ELF-1 (cell line): ENCODE measurements at regions not wholly inside any gene's neighbourhood (a gene's known extent, or its start where the extent isn't known, plus 50 kb on each side); places are given as distances from the start of the nearest gene placed in this dataset.

Experiments used
- DNase-seq: peaks from one replicate; pipeline ENCODE4 v3.0.0-alpha.2; 2016; ENCODE audit warnings: low read depth, low spot score

DNA sequence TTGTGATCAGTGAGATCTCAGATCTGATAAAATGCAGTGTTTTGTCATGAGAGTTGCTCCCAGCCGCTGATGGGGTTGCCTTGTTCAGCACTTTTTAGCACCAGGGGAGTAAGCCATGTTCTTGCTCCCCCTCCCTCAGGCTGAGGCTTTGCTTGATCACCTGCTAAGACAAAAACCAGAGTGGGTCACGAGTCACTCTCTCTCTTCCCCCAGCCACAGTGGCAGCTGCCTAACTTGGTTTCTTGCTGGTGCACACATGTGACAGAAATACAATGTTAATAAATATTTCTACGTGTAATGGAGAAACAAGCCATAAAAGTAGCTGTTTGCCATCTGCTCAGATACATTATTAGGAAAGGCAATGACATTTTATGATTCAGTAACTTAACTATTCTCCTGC, 212.4 kb upstream of the DMRT1 start:
- no peak for DNase-seq

- no peak for DNase-seq
Observed at GRCh38 chr9:630817-631216, 210.7 kb upstream of the DMRT1 start.

DNA sequence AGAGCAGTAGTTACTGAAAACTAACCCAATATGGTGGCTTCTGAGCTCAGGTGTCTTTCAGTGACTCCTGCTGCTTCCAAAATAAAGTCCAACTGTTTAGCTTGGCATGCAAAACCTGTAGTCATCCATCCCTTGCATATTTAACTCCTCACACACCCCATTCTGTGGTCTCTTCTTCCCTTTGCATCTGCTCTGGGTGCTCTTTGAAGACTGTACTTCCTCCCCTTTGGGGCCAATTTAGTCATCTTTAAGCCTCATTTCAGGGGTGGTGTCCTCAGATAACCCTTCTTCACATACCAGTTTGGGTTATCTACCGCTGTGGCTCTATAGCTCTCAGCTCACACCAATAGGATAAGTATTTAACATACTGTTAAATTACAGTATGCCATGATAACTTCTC, 209.9 kb upstream of the DMRT1 start:
- no peak for DNase-seq

DNA sequence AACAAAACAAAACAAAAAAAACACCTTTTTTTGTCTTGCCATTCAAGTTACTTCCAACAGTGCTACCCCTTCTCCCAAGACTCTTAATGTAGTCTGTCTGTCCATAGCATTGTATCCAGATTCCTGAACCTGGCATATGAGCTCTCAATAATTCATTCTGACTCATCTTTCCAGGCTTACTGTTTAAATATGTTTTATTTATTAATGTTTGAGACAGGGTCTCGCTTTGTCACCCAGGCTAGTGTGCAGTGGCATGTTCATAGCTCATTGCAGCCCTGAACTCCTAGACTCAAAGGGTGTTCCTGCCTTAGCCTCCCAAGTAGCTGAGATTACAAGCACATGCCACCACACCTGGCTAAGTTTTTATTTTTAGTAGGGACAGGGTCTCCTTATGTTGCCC, 208.0 kb upstream of the DMRT1 start:
- no peak for DNase-seq

- no peak for DNase-seq
Observed at GRCh38 chr9:636931-637591, 204.4 kb upstream of the DMRT1 start.

GRCh38 chr9:638152-638551, 203.3 kb upstream of the DMRT1 start:
- no peak for DNase-seq

GRCh38 chr9:642014-642413, 199.5 kb upstream of the DMRT1 start:
- DNase-seq, result no peak

- DNase-seq, result no peak
Observed at GRCh38 chr9:643966-644365, 197.5 kb upstream of the DMRT1 start.

DNA sequence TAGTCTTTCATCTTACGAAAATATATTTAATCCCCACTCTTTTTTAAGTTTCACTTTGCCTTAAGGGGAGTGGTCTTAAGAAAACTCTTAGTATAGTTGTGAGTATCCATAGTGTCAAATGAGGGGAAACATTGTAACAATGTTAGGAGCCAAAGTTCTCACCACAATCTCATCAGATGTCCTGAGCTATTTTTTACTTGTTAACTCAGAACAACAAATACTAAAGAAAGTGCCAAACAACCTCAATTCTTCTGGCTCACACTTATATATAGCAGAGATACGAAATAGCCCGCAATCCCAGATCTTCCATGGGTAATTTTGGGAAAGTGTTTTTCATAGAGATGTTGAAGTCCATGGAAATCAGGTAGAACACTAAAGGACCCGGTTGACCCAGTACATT, 194.0 kb upstream of the DMRT1 start:
- DNase-seq, result no peak

DNA sequence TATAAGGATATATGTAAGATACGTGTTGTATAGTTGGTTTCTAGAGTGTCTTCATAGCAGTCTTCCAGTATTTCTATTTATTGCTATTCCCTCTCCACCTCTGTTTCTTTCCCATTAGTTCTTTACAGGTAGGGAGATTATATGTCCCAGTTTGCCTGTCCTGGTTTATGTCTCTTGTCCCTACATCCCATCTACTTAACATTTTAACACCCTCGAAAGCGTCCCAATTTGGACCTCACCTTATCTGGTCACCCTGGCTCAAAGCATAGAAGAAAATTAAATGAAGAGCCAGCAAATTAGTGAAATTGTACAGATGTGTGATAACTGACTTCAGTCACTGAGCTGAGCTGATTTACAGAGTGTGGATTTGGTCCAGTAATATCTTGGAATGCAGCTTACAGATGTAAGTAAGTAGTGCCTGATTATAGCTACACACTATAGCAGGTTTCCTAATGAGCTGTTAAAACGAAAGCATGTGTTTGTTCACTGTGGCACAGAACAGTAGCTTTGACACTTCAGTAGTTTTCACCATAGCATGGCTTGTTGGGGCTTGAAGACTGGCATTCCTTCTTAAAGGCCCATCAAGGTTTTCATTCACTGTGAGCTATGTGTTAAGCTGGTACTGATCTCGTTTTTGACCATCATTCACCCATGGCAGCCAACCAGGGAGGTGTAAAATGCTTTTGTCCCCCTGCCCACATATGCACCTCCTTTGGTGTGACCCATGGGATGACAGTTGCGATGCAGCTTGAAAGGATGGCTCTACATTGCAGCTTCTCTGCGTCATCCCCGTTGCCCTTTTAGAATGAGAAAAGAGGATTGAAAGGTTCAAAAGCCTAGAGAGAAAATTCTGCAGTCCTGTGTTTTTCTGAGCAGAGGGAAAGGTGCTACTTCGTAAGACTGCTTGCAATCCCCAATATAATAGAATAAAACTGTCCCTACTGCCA, 192.1 kb upstream of the DMRT1 start:
- DNase-seq, result no peak

- DNase-seq, result no peak
Observed at GRCh38 chr9:650362-650761, 191.1 kb upstream of the DMRT1 start.

- no peak for DNase-seq
Observed at GRCh38 chr9:651371-651770, 190.1 kb upstream of the DMRT1 start.

DNA sequence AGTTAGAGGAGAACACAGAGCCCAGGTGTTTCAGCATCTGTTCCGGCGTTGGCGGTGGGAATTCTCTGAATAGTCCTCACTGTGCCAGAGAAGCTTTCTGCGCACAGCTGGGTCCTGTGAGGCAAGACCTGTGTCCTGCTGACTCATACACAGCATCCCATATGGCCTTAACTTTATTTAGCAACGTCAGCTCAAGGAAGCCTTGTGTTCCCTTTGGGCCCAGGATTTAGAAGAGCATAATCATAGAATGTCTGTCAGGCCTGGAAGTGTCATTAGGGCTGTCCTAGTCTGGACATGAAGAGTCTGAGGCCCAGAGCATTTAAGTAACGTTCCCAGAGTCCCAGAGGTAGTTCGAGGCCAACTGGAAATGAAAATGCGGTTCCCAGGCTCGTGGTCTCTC, 188.6 kb upstream of the DMRT1 start:
- DNase-seq, result no peak

DNA sequence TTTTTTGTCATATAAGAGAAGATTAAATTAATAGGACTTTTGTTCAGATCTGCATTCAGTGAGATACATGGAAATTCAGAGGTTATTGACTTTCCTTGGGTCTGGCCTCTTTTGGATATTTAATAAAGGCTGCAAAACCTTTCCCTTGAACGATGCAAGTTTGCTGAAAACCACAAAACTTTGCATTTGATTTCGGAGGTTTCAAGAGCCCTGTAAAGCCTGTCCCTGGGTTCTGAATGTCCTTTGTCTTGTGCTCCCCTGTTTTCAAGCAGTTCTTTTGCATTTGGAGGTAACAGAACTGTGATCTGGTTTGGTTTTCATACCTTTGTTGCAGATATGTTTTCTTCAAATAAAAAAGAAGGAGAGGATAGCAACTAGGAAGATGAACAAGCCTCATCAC, 188.1 kb upstream of the DMRT1 start:
- no peak for DNase-seq

DNA sequence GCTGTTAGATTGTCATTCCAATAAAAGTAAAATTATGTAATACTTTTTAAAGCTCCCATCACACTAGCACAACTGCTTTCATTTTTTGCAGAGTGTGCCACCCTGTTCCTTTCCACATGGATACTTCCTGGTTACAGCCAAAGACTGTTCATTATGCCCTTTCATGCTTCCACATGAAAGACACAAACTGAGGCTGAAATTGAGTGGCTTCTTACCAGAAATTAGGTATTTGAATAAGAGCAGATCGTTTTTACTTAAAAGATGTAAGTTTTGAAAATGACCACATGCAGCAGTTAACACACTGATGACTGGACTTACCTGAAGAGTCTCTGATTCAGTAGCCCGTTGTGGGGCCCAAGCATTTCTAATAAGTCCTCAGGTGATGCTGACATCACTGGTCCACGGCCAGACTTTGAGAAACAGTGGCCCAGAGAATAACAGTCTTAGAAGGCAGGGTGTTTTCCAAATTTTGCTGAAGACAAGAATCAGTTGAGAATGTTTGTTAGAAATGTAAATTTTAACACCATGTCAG, 187.6 kb upstream of the DMRT1 start:
- DNase-seq, result no peak

- peak; percentile 19 for DNase-seq
Observed at GRCh38 chr9:655875-656274, 185.6 kb upstream of the DMRT1 start.

- no peak for DNase-seq
Observed at GRCh38 chr9:656926-657568, 184.4 kb upstream of the DMRT1 start.

GRCh38 chr9:659286-659685, 182.2 kb upstream of the DMRT1 start:
- DNase-seq, result no peak

DNA sequence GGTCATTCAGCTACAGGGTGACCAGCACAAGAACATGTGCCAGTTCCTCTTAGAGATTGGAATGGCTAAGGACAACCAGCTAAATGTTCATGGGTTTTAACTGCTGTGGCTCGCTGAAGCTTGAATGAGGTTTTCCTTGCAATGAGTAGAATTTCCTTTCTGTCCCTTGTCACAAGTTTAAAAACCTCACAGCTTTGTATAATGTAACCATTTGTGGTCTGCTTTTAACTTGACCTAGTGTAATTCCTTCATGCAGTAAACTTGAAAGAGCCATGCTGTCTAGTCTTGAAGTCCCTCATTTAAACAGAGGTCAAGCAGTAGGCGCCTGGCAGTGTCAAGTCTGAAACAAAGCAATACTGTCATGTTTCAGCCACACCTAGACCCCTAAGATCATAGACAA, 181.3 kb upstream of the DMRT1 start:
- DNase-seq, result no peak

DNA sequence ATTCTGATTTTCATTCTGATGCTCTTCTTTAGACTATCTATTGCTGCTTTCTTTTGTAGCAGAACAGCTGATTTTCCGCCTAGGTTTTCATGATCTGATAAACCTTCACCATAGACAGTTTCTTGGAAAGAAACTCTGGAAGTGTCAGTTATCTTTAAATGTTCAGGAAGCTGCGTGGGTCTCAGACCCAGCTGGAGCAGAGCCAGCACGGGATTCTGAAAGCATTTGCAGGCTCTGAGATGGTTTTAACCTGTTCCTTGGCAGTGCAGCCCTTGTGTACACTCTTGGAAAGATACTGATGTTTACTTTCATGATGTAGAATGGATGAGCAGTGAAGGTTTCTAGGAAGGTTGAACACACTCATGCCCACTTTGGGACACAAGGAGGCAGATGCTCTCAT, 178.0 kb upstream of the DMRT1 start:
- DNase-seq, result no peak

- DNase-seq, result no peak
Observed at GRCh38 chr9:665296-665695, 176.2 kb upstream of the DMRT1 start.

DNA sequence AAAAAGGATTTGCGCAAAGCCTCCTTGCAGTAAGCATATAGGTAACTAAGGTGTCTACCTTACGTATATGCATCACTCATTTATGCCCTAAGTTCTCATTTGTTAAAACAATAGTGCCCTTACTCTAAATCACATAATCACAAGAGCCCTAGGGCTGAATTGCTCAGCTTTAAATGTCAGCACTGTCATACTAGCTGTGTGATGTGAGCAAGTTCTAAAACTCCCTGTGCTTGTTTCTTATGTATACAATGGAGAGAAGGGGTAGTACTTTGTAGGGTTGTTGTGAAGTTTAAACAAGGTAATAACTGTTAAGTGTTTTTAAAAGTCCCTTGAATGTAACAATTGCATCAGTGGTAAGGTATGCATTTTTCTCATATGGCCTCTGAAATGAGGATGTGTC, 169.5 kb upstream of the DMRT1 start:
- no peak for DNase-seq
